ENCODE measurements at regions not wholly inside any gene's neighbourhood (a gene's known extent, or its start where the extent isn't known, plus 50 kb on each side); places are given as distances from the start of the nearest gene placed in this dataset.

- TF ChIP-seq ARID4B (CRISPR knock-in tag; IDR thresholded peaks at IDR 0.05; ENCODE audit: borderline replicate concordance) (no peak), NR2C2 (CRISPR knock-in tag; IDR thresholded peaks at IDR 0.05) (no peak), RORB (CRISPR knock-in tag; IDR thresholded peaks at IDR 0.05) (no peak)
These were observed 147.7 kb downstream of the DMRTA2 start (continued) for GRCh38 chr1:50275566-50275965.

GRCh38 chr1:50272912-50273311 lies 150.3 kb downstream of the DMRTA2 start:
- Mint-ChIP-seq H3K36me3 (no peaks in the 10 kb centered on the region), H3K9me3 (no peaks in the 10 kb centered on the region), H3K4me1 (peaks cover 44% of the 10 kb centered on the region), H3K4me3 (no peak overlapping the region), H3K27me3 (ENCODE audit: low read depth) (peaks cover 25% of the 10 kb centered on the region), H3K27ac (no peak overlapping the region)
- no peak for ATAC-seq
- TF ChIP-seq ZNF512 (CRISPR knock-in tag; IDR thresholded peaks at IDR 0.05; ENCODE audit: borderline replicate concordance) (no peak), CDX4 (CRISPR knock-in tag; IDR thresholded peaks at IDR 0.05; ENCODE audit: borderline replicate concordance) (no peak), ZNF263 (CRISPR knock-in tag; IDR thresholded peaks at IDR 0.05; ENCODE audit: low read depth) (no peak), STAT6 (CRISPR knock-in tag; conservative IDR thresholded peaks at IDR 0.05; ENCODE audit: low read depth) (no peak), JAZF1 (CRISPR knock-in tag; IDR thresholded peaks at IDR 0.05) (no peak), OVOL2 (CRISPR knock-in tag; IDR thresholded peaks at IDR 0.05; ENCODE audit: borderline replicate concordance) (no peak), ZNF138 (CRISPR knock-in tag; conservative IDR thresholded peaks at IDR 0.05) (no peak), JUN (CRISPR knock-in tag; IDR thresholded peaks at IDR 0.05) (no peak), NR2C2 (CRISPR knock-in tag; IDR thresholded peaks at IDR 0.05) (no peak), SOX15 (CRISPR knock-in tag; IDR thresholded peaks at IDR 0.05) (no peak), ETV6 (CRISPR knock-in tag; IDR thresholded peaks at IDR 0.05) (no peak), TEAD4 (CRISPR knock-in tag; IDR thresholded peaks at IDR 0.05) (no peak), HMGA2 (CRISPR knock-in tag; IDR thresholded peaks at IDR 0.05) (no peak), USF2 (CRISPR knock-in tag; IDR thresholded peaks at IDR 0.05) (no peak), TCF7 (CRISPR knock-in tag; IDR thresholded peaks at IDR 0.05; ENCODE audit: low read depth) (no peak), ESRRA (CRISPR knock-in tag; IDR thresholded peaks at IDR 0.05; ENCODE audit: borderline replicate concordance) (no peak), NFE2L1 (CRISPR knock-in tag; IDR thresholded peaks at IDR 0.05) (no peak)
- DNase-seq (ENCODE audit: low spot score), result no peak
- CTCF ChIA-PET, result interaction anchor here (2.9 kb wide), 1 partner anchor 10 kb away, joined by 9 read pairs; no protein-coding TSS in a partner anchor
- POLR2A ChIA-PET, result no interaction called here

Data from WTC11 (cell line).